ENCODE measurements at regions not wholly inside any gene's neighbourhood (a gene's known extent, or its start where the extent isn't known, plus 50 kb on each side); places are given as distances from the start of the nearest gene placed in this dataset.

GRCh38 chr15:70262591-70263274, 165.0 kb upstream of the TLE3 start:
- no peak for ATAC-seq
- intact Hi-C loops (cut with DNase I, micrococcal nuclease), result no loop called here
- no peak for DNase-seq

- no peak for DNase-seq
- ATAC-seq, result no peak
- intact Hi-C loops (cut with DNase I, micrococcal nuclease), result no loop called here
Observed at GRCh38 chr15:70262171-70262570, 164.5 kb upstream of the TLE3 start.

GRCh38 chr15:70261083-70261482, 163.4 kb upstream of the TLE3 start:
- intact Hi-C loops (cut with DNase I, micrococcal nuclease), result no loop called here
- DNase-seq, result no peak
- ATAC-seq, result no peak

GRCh38 chr15:70260580-70260979, 162.9 kb upstream of the TLE3 start:
- intact Hi-C loops (cut with DNase I, micrococcal nuclease), result no loop called here
- DNase-seq (no peak), ATAC-seq (no peak)

GRCh38 chr15:70259640-70260508, 162.2 kb upstream of the TLE3 start:
- intact Hi-C loops (cut with DNase I, micrococcal nuclease), result no loop called here
- no peak for DNase-seq
- ATAC-seq, result no peak

GRCh38 chr15:70259028-70259424, 161.3 kb upstream of the TLE3 start:
- intact Hi-C loops (cut with DNase I, micrococcal nuclease), result no loop called here
- DNase-seq (peak; percentile 64 to 70), ATAC-seq (peak; percentile 65)

- intact Hi-C loops (cut with DNase I, micrococcal nuclease), result no loop called here
- DNase-seq (peak in 1 of 2 donors; percentile 50), ATAC-seq (peak; percentile 42)
Observed at GRCh38 chr15:70258369-70259027, 160.8 kb upstream of the TLE3 start.

GRCh38 chr15:70257573-70258248, 160.0 kb upstream of the TLE3 start:
- ATAC-seq, result no peak

GRCh38 chr15:70257047-70257446, 159.3 kb upstream of the TLE3 start:
- intact Hi-C loops (cut with DNase I, micrococcal nuclease), result no loop called here
- no peak for DNase-seq
- ATAC-seq, result no peak

More at GRCh38 chr15:70257573-70258248, 160.0 kb upstream of the TLE3 start:
- DNase-seq, result peak in 1 of 2 donors; percentile 45
- intact Hi-C loops (cut with DNase I, micrococcal nuclease), result no loop called here

- peak in 1 of 2 donors; percentile 20 for DNase-seq
- intact Hi-C loops (cut with DNase I, micrococcal nuclease), result no loop called here
- no peak for ATAC-seq
Observed at GRCh38 chr15:70254311-70254869, 156.7 kb upstream of the TLE3 start.

- peak in 1 of 2 donors; percentile 12 for DNase-seq
- intact Hi-C loops (cut with DNase I, micrococcal nuclease), result no loop called here
Observed at GRCh38 chr15:70253461-70254156, 155.9 kb upstream of the TLE3 start.

GRCh38 chr15:70252951-70253320, 155.2 kb upstream of the TLE3 start:
- peak in 1 of 2 donors; percentile 12 for DNase-seq

More at GRCh38 chr15:70253461-70254156, 155.9 kb upstream of the TLE3 start:
- ATAC-seq, result no peak

GRCh38 chr15:70252056-70252950, 154.6 kb upstream of the TLE3 start:
- no peak for ATAC-seq
- DNase-seq, result peak in 1 of 2 donors; percentile 18
- intact Hi-C loops (cut with DNase I, micrococcal nuclease), result no loop called here

More at GRCh38 chr15:70252951-70253320, 155.2 kb upstream of the TLE3 start:
- intact Hi-C loops (cut with DNase I, micrococcal nuclease), result no loop called here
- ATAC-seq, result no peak

- intact Hi-C loops (cut with DNase I, micrococcal nuclease), result no loop called here
- ATAC-seq, result no peak
Observed at GRCh38 chr15:70251246-70251990, 153.7 kb upstream of the TLE3 start.

GRCh38 chr15:70250208-70251201, 152.8 kb upstream of the TLE3 start:
- intact Hi-C loops (cut with DNase I, micrococcal nuclease), result no loop called here
- DNase-seq, result no peak
- ATAC-seq, result no peak

More at GRCh38 chr15:70251246-70251990, 153.7 kb upstream of the TLE3 start:
- DNase-seq, result no peak

All from left colon (tissue), 2 donors.